GM12878 (cell line): ENCODE measurements at regions not wholly inside any gene's neighbourhood (a gene's known extent, or its start where the extent isn't known, plus 50 kb on each side); places are given as distances from the start of the nearest gene placed in this dataset.

Source experiments
- EP300 ChIP-seq, 2 experiments: fragments of 150-350 bp in 1 of 2; IDR thresholded peaks; 2 replicates each; pipeline ENCODE4 v1.6.1; 2011 to 2012; ENCODE audit warnings: low read depth in 2 of 2, low read length in 2 of 2, borderline replicate concordance in 1 of 2, improper control_type of control experiment in 1 of 2, inconsistent platforms in 1 of 2; ENCODE audit not compliant: control insufficient read depth in 1 of 2
- FOXM1 ChIP-seq: IDR thresholded peaks from 2 replicates; pipeline ENCODE4 v1.6.1; 2012; ENCODE audit warnings: low read depth, mild to moderate bottlenecking, inconsistent platforms, low read length, moderate library complexity
- SUZ12 ChIP-seq: fragments of 200-600 bp; sonication (generic); IDR thresholded peaks from one replicate; pipeline ENCODE4 v1.6.1; 2018; ENCODE audit warnings: antibody characterized with exemption, mild to moderate bottlenecking; ENCODE audit not compliant: unreplicated experiment

DNA sequence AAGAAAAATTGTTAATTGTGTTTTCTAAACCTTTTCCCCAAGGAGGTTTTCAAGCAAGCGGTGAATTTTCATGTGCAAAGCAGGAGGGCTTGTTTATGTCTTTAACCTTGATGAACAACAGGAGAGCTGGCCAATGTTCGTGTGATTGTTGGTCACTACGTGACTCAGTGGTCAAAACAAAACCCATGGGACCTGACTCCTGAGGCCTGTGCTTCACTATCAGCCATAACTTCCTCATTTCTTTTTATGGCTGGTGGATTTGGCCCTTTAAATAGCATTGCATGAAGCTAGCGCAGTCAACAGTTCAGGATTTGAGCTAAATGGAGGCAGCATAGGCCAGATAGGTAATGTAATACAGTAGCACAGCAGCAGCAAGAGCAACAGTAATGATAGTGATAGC is 80.5 kb downstream of the MID1IP1 start:
- TF ChIP-seq SUZ12 (no peak), EP300 (IDR thresholded peaks at IDR 0.05; ENCODE audit: borderline replicate concordance in 1 of 2, control insufficient read depth in 1 of 2, low read depth in 2 of 2, low read length in 2 of 2) (peak; percentile 88 to 92; a peak in 3 of 4 replicates), FOXM1 (no peak)
